Central memory CD8-positive, alpha-beta T cell (primary cell): ENCODE measurements at regions not wholly inside any gene's neighbourhood (a gene's known extent, or its start where the extent isn't known, plus 50 kb on each side); places are given as distances from the start of the nearest gene placed in this dataset.

Experiments used
- ATAC-seq: fragments of 150-1000 bp; cut with Tn5 transposase; replicated peaks from 2 replicates; pipeline ENCODE4 v1.10.0; 2022; ENCODE audit warnings: mild to moderate bottlenecking, moderate FRiP score, moderate number of reproducible peaks; ENCODE audit not compliant: poor library complexity, severe bottlenecking; ENCODE audit errors: extremely low read depth
- DNase-seq, 2 donors: peaks; one replicate each; pipeline ENCODE4 v3.0.0; 2021; ENCODE audit warnings: low spot score in 2 of 2
- H3K27ac Mint-ChIP-seq: one replicate; pipeline ENCODE4 v1.8.0; 2022; ENCODE audit warnings: low read depth, mild to moderate bottlenecking, moderate library complexity, mixed read lengths
- H3K27me3 Mint-ChIP-seq: one replicate; pipeline ENCODE4 v1.8.0; 2022; ENCODE audit warnings: mixed read lengths
- H3K36me3 Mint-ChIP-seq: one replicate; pipeline ENCODE4 v1.8.0; 2022; ENCODE audit warnings: mild to moderate bottlenecking, moderate library complexity, mixed read lengths; ENCODE audit not compliant: insufficient read depth
- H3K4me1 Mint-ChIP-seq: one replicate; pipeline ENCODE4 v1.8.0; 2022; ENCODE audit warnings: mixed read lengths
- H3K4me3 Mint-ChIP-seq: one replicate; pipeline ENCODE4 v1.8.0; 2022; ENCODE audit warnings: mild to moderate bottlenecking, moderate library complexity, mixed read lengths
- H3K9me3 Mint-ChIP-seq: one replicate; pipeline ENCODE4 v1.8.0; 2022; ENCODE audit warnings: mixed read lengths

- H3K4me1 Mint-ChIP-seq = no peaks in the 10 kb centered on the region
- no peak for DNase-seq
- no peaks in the 10 kb centered on the region for H3K36me3 Mint-ChIP-seq
- H3K27ac Mint-ChIP-seq = no peak overlapping the region
- no peak for ATAC-seq
- H3K27me3 Mint-ChIP-seq = no peaks in the 10 kb centered on the region
- H3K9me3 Mint-ChIP-seq = no peaks in the 10 kb centered on the region
- no peak overlapping the region for H3K4me3 Mint-ChIP-seq
Observed at GRCh38 chr14:40271480-40271879, 839.2 kb upstream of the FBXO33 start.

- H3K4me1 Mint-ChIP-seq = no peaks in the 10 kb centered on the region
- no peak for ATAC-seq
- H3K36me3 Mint-ChIP-seq = no peaks in the 10 kb centered on the region
- H3K27ac Mint-ChIP-seq = no peak overlapping the region
- no peak overlapping the region for H3K4me3 Mint-ChIP-seq
- no peak for DNase-seq
- peaks cover 6% of the 10 kb centered on the region for H3K9me3 Mint-ChIP-seq
- no peaks in the 10 kb centered on the region for H3K27me3 Mint-ChIP-seq
Observed at GRCh38 chr14:40269436-40269835, 837.2 kb upstream of the FBXO33 start.

- Mint-ChIP-seq H3K9me3 (peaks cover 6% of the 10 kb centered on the region), H3K27ac (no peak overlapping the region), H3K36me3 (no peaks in the 10 kb centered on the region), H3K27me3 (no peaks in the 10 kb centered on the region), H3K4me1 (no peaks in the 10 kb centered on the region), H3K4me3 (no peak overlapping the region)
- DNase-seq (no peak), ATAC-seq (no peak)
Observed at GRCh38 chr14:40268236-40268635, 836.0 kb upstream of the FBXO33 start.

- no peaks in the 10 kb centered on the region for H3K27me3 Mint-ChIP-seq
- H3K4me3 Mint-ChIP-seq = no peak overlapping the region
- H3K27ac Mint-ChIP-seq = no peak overlapping the region
- DNase-seq (no peak), ATAC-seq (no peak)
- peaks cover 6% of the 10 kb centered on the region for H3K9me3 Mint-ChIP-seq
- H3K4me1 Mint-ChIP-seq = no peaks in the 10 kb centered on the region
- H3K36me3 Mint-ChIP-seq = no peaks in the 10 kb centered on the region
Observed at GRCh38 chr14:40265096-40265495, 832.9 kb upstream of the FBXO33 start.

- Mint-ChIP-seq H3K27ac (no peak overlapping the region), H3K4me3 (no peak overlapping the region), H3K27me3 (no peaks in the 10 kb centered on the region), H3K9me3 (peaks cover 8% of the 10 kb centered on the region), H3K4me1 (no peaks in the 10 kb centered on the region), H3K36me3 (no peaks in the 10 kb centered on the region)
- ATAC-seq = no peak
- no peak for DNase-seq
Observed at GRCh38 chr14:40252817-40253447, 820.7 kb upstream of the FBXO33 start.

GRCh38 chr14:40248671-40249070 is 816.4 kb upstream of the FBXO33 start:
- no peaks in the 10 kb centered on the region for H3K27me3 Mint-ChIP-seq
- no peak overlapping the region for H3K27ac Mint-ChIP-seq
- no peaks in the 10 kb centered on the region for H3K36me3 Mint-ChIP-seq
- no peak overlapping the region for H3K4me3 Mint-ChIP-seq
- no peak for ATAC-seq
- peaks cover 14% of the 10 kb centered on the region for H3K9me3 Mint-ChIP-seq
- H3K4me1 Mint-ChIP-seq = no peaks in the 10 kb centered on the region
- DNase-seq = no peak

GRCh38 chr14:40240245-40240859 is 808.1 kb upstream of the FBXO33 start:
- H3K36me3 Mint-ChIP-seq = no peaks in the 10 kb centered on the region
- H3K27ac Mint-ChIP-seq = no peak overlapping the region
- DNase-seq (no peak), ATAC-seq (no peak)
- no peak overlapping the region for H3K4me3 Mint-ChIP-seq
- H3K4me1 Mint-ChIP-seq = no peaks in the 10 kb centered on the region
- H3K27me3 Mint-ChIP-seq = no peaks in the 10 kb centered on the region
- peaks cover 5% of the 10 kb centered on the region for H3K9me3 Mint-ChIP-seq

GRCh38 chr14:40232302-40232701 is 800.1 kb upstream of the FBXO33 start:
- H3K27me3 Mint-ChIP-seq = no peaks in the 10 kb centered on the region

GRCh38 chr14:40229676-40230075 is 797.4 kb upstream of the FBXO33 start:
- Mint-ChIP-seq H3K4me1 (no peaks in the 10 kb centered on the region), H3K27ac (no peak overlapping the region)
- ATAC-seq = no peak

More at GRCh38 chr14:40232302-40232701, 800.1 kb upstream of the FBXO33 start:
- Mint-ChIP-seq H3K4me3 (no peak overlapping the region), H3K27ac (no peak overlapping the region), H3K9me3 (peaks cover 18% of the 10 kb centered on the region), H3K36me3 (no peaks in the 10 kb centered on the region), H3K4me1 (no peaks in the 10 kb centered on the region)
- DNase-seq = no peak
- ATAC-seq = no peak

GRCh38 chr14:40222996-40223395 is 790.8 kb upstream of the FBXO33 start:
- ATAC-seq (no peak), DNase-seq (no peak)
- Mint-ChIP-seq H3K9me3 (peaks cover 27% of the 10 kb centered on the region), H3K27me3 (no peaks in the 10 kb centered on the region), H3K27ac (no peak overlapping the region), H3K36me3 (peaks cover 2% of the 10 kb centered on the region), H3K4me3 (no peak overlapping the region), H3K4me1 (no peaks in the 10 kb centered on the region)

More at GRCh38 chr14:40229676-40230075, 797.4 kb upstream of the FBXO33 start:
- DNase-seq = no peak
- no peak overlapping the region for H3K4me3 Mint-ChIP-seq
- no peaks in the 10 kb centered on the region for H3K36me3 Mint-ChIP-seq
- H3K27me3 Mint-ChIP-seq = no peaks in the 10 kb centered on the region
- H3K9me3 Mint-ChIP-seq = peaks cover 11% of the 10 kb centered on the region

GRCh38 chr14:40221428-40221827 is 789.2 kb upstream of the FBXO33 start:
- peaks cover 23% of the 10 kb centered on the region for H3K9me3 Mint-ChIP-seq
- DNase-seq = no peak
- no peak overlapping the region for H3K27ac Mint-ChIP-seq
- H3K4me1 Mint-ChIP-seq = no peaks in the 10 kb centered on the region
- no peak overlapping the region for H3K4me3 Mint-ChIP-seq
- H3K27me3 Mint-ChIP-seq = no peaks in the 10 kb centered on the region
- no peak for ATAC-seq
- peaks cover 2% of the 10 kb centered on the region for H3K36me3 Mint-ChIP-seq

- Mint-ChIP-seq H3K4me3 (no peak overlapping the region), H3K27ac (no peak overlapping the region), H3K36me3 (peaks cover 2% of the 10 kb centered on the region), H3K27me3 (no peaks in the 10 kb centered on the region), H3K9me3 (peaks cover 22% of the 10 kb centered on the region), H3K4me1 (no peaks in the 10 kb centered on the region)
- ATAC-seq (no peak), DNase-seq (no peak)
Observed at GRCh38 chr14:40219032-40219431, 786.8 kb upstream of the FBXO33 start.

- Mint-ChIP-seq H3K4me1 (no peaks in the 10 kb centered on the region), H3K9me3 (peaks cover 22% of the 10 kb centered on the region), H3K36me3 (peaks cover 2% of the 10 kb centered on the region), H3K27me3 (no peaks in the 10 kb centered on the region), H3K27ac (no peak overlapping the region), H3K4me3 (no peak overlapping the region)
- DNase-seq (no peak), ATAC-seq (no peak)
Observed at GRCh38 chr14:40218282-40218941, 786.2 kb upstream of the FBXO33 start.
